Natural killer cell (primary cell): ENCODE measurements at regions not wholly inside any gene's neighbourhood (a gene's known extent, or its start where the extent isn't known, plus 50 kb on each side); places are given as distances from the start of the nearest gene placed in this dataset.

Experiments
- ATAC-seq, 3 donors: fragments of 150-1000 bp in 2 of 3; fragments of 200-7000 bp in 1 of 3; cut with Tn5 transposase; 1 replicate in 1 of 3; 2 replicates in 2 of 3; pipeline ENCODE4 v1.10.0; 2021; ENCODE audit warnings: mild to moderate bottlenecking in 2 of 3, moderate library complexity in 2 of 3
- DNase-seq, 2 donors: peaks; one replicate each; pipeline versions ENCODE4 v3.0.0 to v3.0.0-alpha.2; 2013 to 2021; ENCODE audit warnings: mixed read lengths in 1 of 2
- H3K27ac ChIP-seq: one replicate; pipeline ENCODE4 v1.5.1; 2013; ENCODE audit warnings: mild to moderate bottlenecking, low read length
- H3K27me3 ChIP-seq: one replicate; pipeline ENCODE4 v1.6.1; 2013; ENCODE audit warnings: low read length; ENCODE audit not compliant: control insufficient read depth, insufficient read depth
- H3K36me3 ChIP-seq: one replicate; pipeline ENCODE4 v1.6.1; 2013; ENCODE audit warnings: low read length; ENCODE audit not compliant: control insufficient read depth, insufficient read depth
- H3K4me1 ChIP-seq: one replicate; pipeline ENCODE4 v1.6.1; 2013; ENCODE audit warnings: low read length; ENCODE audit not compliant: control insufficient read depth, insufficient read depth
- H3K4me3 ChIP-seq: one replicate; pipeline ENCODE4 v1.5.1; 2013; ENCODE audit warnings: low read length
- H3K9me3 ChIP-seq: one replicate; pipeline ENCODE4 v1.6.1; 2013; ENCODE audit warnings: low read length; ENCODE audit not compliant: control insufficient read depth, insufficient read depth
- H3K27ac Mint-ChIP-seq, 2 donors: one replicate each; pipeline ENCODE4 v1.8.0; 2022; ENCODE audit warnings: mild to moderate bottlenecking in 2 of 2, mixed read lengths in 2 of 2, moderate library complexity in 1 of 2
- H3K27me3 Mint-ChIP-seq, 2 donors: one replicate each; pipeline ENCODE4 v1.8.0; 2022; ENCODE audit warnings: low read depth in 2 of 2, mixed read lengths in 2 of 2
- H3K36me3 Mint-ChIP-seq: one replicate; pipeline ENCODE4 v1.8.0; 2022; ENCODE audit warnings: mixed read lengths
- H3K4me1 Mint-ChIP-seq, 2 donors: one replicate each; pipeline ENCODE4 v1.8.0; 2022; ENCODE audit warnings: mixed read lengths in 2 of 2
- H3K4me3 Mint-ChIP-seq: one replicate; pipeline ENCODE4 v1.8.0; 2022; ENCODE audit warnings: mild to moderate bottlenecking, moderate library complexity, mixed read lengths
- H3K9me3 Mint-ChIP-seq, 2 donors: one replicate each; pipeline ENCODE4 v1.8.0; 2022; ENCODE audit warnings: mixed read lengths in 2 of 2
- CTCF ChIP-seq: fragments of 200-600 bp; IDR thresholded peaks from one replicate; pipeline ENCODE4 v1.8.0; 2022; ENCODE audit warnings: antibody characterized with exemption
- WGBS: methylation state at CpG from one replicate; pipeline ENCODE4 v1.1.7; 2013; ENCODE audit warnings: missing lambda C conversion rate; ENCODE audit not compliant: insufficient coverage; 5-methylcytosine and 5-hydroxymethylcytosine counted together
- intact Hi-C: fragments of 100-400 bp; cut with micrococcal nuclease; formaldehyde crosslinking; loops from one replicate; pipeline ENCODE4 v1.14.2; 2022

DNA sequence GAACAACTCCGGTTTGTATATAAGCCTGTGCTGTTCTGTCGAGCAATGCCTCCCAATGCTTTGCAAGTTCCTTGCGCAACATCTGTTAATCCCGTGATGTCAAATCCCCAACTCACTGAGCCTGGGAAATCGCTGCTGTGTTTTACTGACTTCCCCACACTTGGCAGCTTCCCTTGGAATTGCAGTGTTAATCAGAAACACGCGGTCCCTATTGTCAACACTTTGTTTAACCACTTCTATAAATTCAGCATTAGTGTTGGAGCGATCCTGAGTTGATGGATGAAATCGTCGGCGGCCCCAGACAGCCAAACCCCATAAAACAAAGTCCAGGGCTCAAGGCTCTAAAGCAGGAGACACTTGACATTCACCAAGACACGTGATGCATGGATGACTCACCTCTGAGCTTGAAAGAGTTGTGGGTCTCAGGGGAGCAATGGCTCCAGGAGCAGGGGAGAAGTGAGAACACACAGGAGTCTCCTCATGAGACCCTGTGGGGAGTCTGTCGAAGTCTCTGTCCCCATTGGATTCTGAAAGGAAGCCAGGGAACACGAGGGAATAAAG, 555.3 kb downstream of the MIAT start:
- Histone ChIP-seq H3K27ac (no peak overlapping the region), H3K27me3 (peaks cover 2% of the 10 kb centered on the region), H3K4me1 (no peaks in the 10 kb centered on the region), H3K4me3 (no peak overlapping the region), H3K9me3 (no peaks in the 10 kb centered on the region), H3K36me3 (no peaks in the 10 kb centered on the region)
- no peak for TF ChIP-seq CTCF
- intact Hi-C loops: no loop called here
- WGBS: 16% methylated on average over 13 of the region's 14 CpGs
- no peak for DNase-seq
- no peaks in the 10 kb centered on the region for H3K9me3 Mint-ChIP-seq
- H3K27ac Mint-ChIP-seq: no peak overlapping the region
- ATAC-seq: no peak
- H3K4me1 Mint-ChIP-seq: no peaks in the 10 kb centered on the region
- no peak overlapping the region for H3K4me3 Mint-ChIP-seq
- H3K27me3 Mint-ChIP-seq: peaks cover 17 to 33% of the 10 kb centered on the region in 2 donors
- H3K36me3 Mint-ChIP-seq: no peaks in the 10 kb centered on the region

DNA sequence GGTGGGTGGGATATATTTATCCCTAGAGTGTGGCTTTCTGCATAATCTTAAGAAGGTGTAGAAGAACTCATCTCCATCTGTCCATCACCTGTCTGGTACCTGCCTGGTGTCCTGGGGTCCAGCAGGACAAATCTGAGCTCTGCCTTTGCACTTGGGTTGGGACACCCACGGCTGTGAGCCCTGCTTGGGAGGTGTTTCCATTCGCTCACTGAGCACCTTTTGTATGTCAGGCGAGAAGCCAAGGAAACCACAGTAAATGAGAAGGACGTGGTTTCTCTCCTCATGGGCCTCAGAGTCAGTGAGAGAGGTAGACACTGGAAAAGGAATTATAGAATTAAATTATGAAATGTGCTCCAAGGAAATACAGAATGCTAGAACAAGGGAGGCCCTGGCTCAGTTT, 555.9 kb downstream of the MIAT start:
- Mint-ChIP-seq H3K4me1 (no peaks in the 10 kb centered on the region), H3K27ac (no peak overlapping the region), H3K4me3 (no peak overlapping the region), H3K36me3 (no peaks in the 10 kb centered on the region), H3K27me3 (peaks cover 15 to 33% of the 10 kb centered on the region in 2 donors), H3K9me3 (no peaks in the 10 kb centered on the region)
- DNase-seq (no peak), ATAC-seq (no peak)
- no peak for TF ChIP-seq CTCF
- H3K27ac ChIP-seq: no peak overlapping the region
- 36% methylated on average over 4 of the region's 4 CpGs for WGBS
- H3K4me1 ChIP-seq: no peaks in the 10 kb centered on the region
- H3K4me3 ChIP-seq: no peak overlapping the region
- H3K27me3 ChIP-seq: peaks cover 2% of the 10 kb centered on the region
- intact Hi-C loops: no loop called here
- H3K9me3 ChIP-seq: no peaks in the 10 kb centered on the region
- H3K36me3 ChIP-seq: no peaks in the 10 kb centered on the region

DNA sequence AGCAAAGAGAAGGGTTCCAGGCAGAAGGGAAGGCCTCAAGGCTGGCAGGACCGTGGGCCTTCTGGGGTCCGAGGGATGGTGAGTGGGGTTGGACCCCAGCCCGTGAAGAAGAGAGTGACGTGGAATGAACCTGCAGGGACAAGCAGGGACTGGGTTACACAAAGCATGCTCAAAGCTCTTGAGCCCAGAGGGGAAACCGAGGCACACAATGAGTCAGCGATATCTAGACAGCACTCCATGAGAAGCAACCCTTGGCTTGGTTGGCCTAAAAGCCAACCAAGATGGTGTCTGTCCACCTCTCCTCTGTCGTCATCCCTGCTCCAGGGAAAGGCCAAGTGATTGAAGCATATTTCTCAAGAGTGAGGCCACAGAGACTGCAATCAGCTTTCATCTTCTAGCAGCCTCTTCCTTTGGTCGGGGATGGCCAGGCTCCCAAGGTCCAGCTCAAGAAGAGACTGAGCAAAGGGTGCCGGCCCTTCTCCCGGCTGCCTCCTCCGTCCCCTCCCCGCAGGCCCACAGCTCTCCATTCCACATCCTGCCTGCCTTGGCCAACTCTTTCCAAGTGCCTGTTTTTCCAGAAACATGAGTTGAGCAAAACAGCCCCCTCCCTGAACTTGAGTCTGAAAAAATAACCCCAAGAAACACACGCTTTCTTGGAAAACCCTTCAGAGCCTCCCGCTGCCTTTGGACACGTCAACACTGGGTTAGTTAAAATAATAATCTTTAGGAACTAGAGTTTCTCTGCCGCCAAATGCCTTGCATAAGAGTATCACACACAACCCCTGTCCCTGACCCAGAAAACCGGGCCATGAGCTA, 556.6 kb downstream of the MIAT start:
- DNase-seq: no peak
- ATAC-seq: no peak
- H3K4me1 Mint-ChIP-seq: no peaks in the 10 kb centered on the region
- Histone ChIP-seq H3K36me3 (no peaks in the 10 kb centered on the region), H3K4me3 (no peak overlapping the region), H3K27me3 (peaks cover 2% of the 10 kb centered on the region), H3K9me3 (no peaks in the 10 kb centered on the region), H3K4me1 (no peaks in the 10 kb centered on the region), H3K27ac (no peak overlapping the region)
- no peak overlapping the region for H3K27ac Mint-ChIP-seq
- no peaks in the 10 kb centered on the region for H3K9me3 Mint-ChIP-seq
- H3K4me3 Mint-ChIP-seq: no peak overlapping the region
- no peaks in the 10 kb centered on the region for H3K36me3 Mint-ChIP-seq
- 89% methylated on average over 16 of the region's 17 CpGs for WGBS
- peaks cover 16 to 33% of the 10 kb centered on the region in 2 donors for H3K27me3 Mint-ChIP-seq
- TF ChIP-seq CTCF: no peak
- intact Hi-C loops: no loop called here
